CD14-positive monocyte (primary cell): ENCODE measurements at regions not wholly inside any gene's neighbourhood (a gene's known extent, or its start where the extent isn't known, plus 50 kb on each side); places are given as distances from the start of the nearest gene placed in this dataset.

Experiments
- DNase-seq, 3 donors: peaks; one replicate each; pipeline ENCODE4 v3.0.0-alpha.2; 2011 to 2022
- H2AFZ ChIP-seq: 2 replicates; pipeline ENCODE4 v1.6.0; 2012; ENCODE audit warnings: mild to moderate bottlenecking, low read depth, low read length, inconsistent platforms; ENCODE audit not compliant: insufficient read depth, poor library complexity, severe bottlenecking
- H3K27ac ChIP-seq, 2 donors: 1 replicate in 1 of 2; 2 replicates in 1 of 2; pipeline ENCODE4 v1.5.1; 2012 to 2013; ENCODE audit warnings: low read length in 2 of 2, control low read depth in 1 of 2, inconsistent platforms in 1 of 2, low read depth in 1 of 2, mild to moderate bottlenecking in 1 of 2
- H3K27me3 ChIP-seq, 2 donors: one replicate each; pipeline versions ENCODE4 v1.6.0 to v1.6.1; 2011 to 2013; ENCODE audit warnings: low read length in 2 of 2; ENCODE audit not compliant: control insufficient read depth in 2 of 2, insufficient read depth in 2 of 2
- H3K36me3 ChIP-seq, 2 donors: replicated peaks in 1 of 2; 1 replicate in 1 of 2; 2 replicates in 1 of 2; pipeline versions ENCODE4 v1.5.1 to v1.6.1; 2012 to 2013; ENCODE audit warnings: low read length in 2 of 2, control low read depth in 1 of 2, inconsistent platforms in 1 of 2, mild to moderate bottlenecking in 1 of 2; ENCODE audit not compliant: insufficient read depth in 2 of 2, control insufficient read depth in 1 of 2
- H3K4me1 ChIP-seq, 2 donors: 1 replicate in 1 of 2; 2 replicates in 1 of 2; pipeline versions ENCODE4 v1.5.1 to v1.6.1; 2012 to 2013; ENCODE audit warnings: low read length in 2 of 2, control low read depth in 1 of 2, inconsistent platforms in 1 of 2, mild to moderate bottlenecking in 1 of 2, moderate library complexity in 1 of 2; ENCODE audit not compliant: insufficient read depth in 2 of 2, control insufficient read depth in 1 of 2
- H3K4me2 ChIP-seq: replicated peaks from 2 replicates; pipeline ENCODE3; 2012; ENCODE audit warnings: low read length, moderate library complexity, mild to moderate bottlenecking; ENCODE audit not compliant: poor library complexity, severe bottlenecking; ENCODE audit errors: extremely low read depth
- H3K4me3 ChIP-seq, 3 experiments: fragments of 200-600 bp in 1 of 3; sonication (generic) in 1 of 3; replicated peaks in 1 of 3; 1 replicate in 2 of 3; 2 replicates in 1 of 3; pipeline ENCODE4 v1.5.1; 2011 to 2013; ENCODE audit warnings: low read length in 3 of 3, mild to moderate bottlenecking in 3 of 3, control low read depth in 2 of 3, low read depth in 2 of 3, inconsistent platforms in 1 of 3, moderate library complexity in 1 of 3
- H3K79me2 ChIP-seq: 2 replicates; pipeline ENCODE4 v1.6.0; 2012; ENCODE audit warnings: mild to moderate bottlenecking, control low read depth, inconsistent platforms, low read length, moderate library complexity; ENCODE audit not compliant: insufficient read depth
- H3K9ac ChIP-seq: 2 replicates; pipeline ENCODE4 v1.6.0; 2017; ENCODE audit warnings: low read length, mild to moderate bottlenecking; ENCODE audit not compliant: insufficient read depth, poor library complexity, severe bottlenecking
- H3K9me3 ChIP-seq, 2 donors: replicated peaks in 1 of 2; 1 replicate in 1 of 2; 2 replicates in 1 of 2; pipeline versions ENCODE4 v1.5.1 to v1.6.1; 2012 to 2013; ENCODE audit warnings: low read length in 2 of 2, control low read depth in 1 of 2; ENCODE audit not compliant: control insufficient read depth in 1 of 2, insufficient read depth in 1 of 2
- H4K20me1 ChIP-seq: 2 replicates; pipeline ENCODE4 v1.6.0; 2012; ENCODE audit warnings: mild to moderate bottlenecking, low read length, control low read depth, moderate library complexity; ENCODE audit not compliant: insufficient read depth
- H3K27ac Mint-ChIP-seq, 7 donors: one replicate each; pipeline ENCODE4 v1.8.0; 2020; ENCODE audit warnings: mild to moderate bottlenecking in 7 of 7, mixed read lengths in 7 of 7, moderate library complexity in 6 of 7, inconsistent platforms in 2 of 7
- H3K27me3 Mint-ChIP-seq, 3 donors: one replicate each; pipeline ENCODE4 v1.8.0; 2021 to 2022; ENCODE audit warnings: low read depth in 3 of 3, mild to moderate bottlenecking in 3 of 3, mixed read lengths in 3 of 3, moderate library complexity in 3 of 3, inconsistent platforms in 1 of 3
- H3K36me3 Mint-ChIP-seq, 2 donors: one replicate each; pipeline ENCODE4 v1.8.0; 2020; ENCODE audit warnings: mixed read lengths in 2 of 2, inconsistent platforms in 1 of 2, mild to moderate bottlenecking in 1 of 2
- H3K4me1 Mint-ChIP-seq: one replicate; pipeline ENCODE4 v1.8.0; 2020; ENCODE audit warnings: mild to moderate bottlenecking, mixed read lengths
- H3K4me3 Mint-ChIP-seq, 2 donors: one replicate each; pipeline ENCODE4 v1.8.0; 2020; ENCODE audit warnings: mild to moderate bottlenecking in 2 of 2, mixed read lengths in 2 of 2, moderate library complexity in 1 of 2
- H3K9me3 Mint-ChIP-seq, 7 donors: one replicate each; pipeline ENCODE4 v1.8.0; 2020 to 2022; ENCODE audit warnings: mixed read lengths in 7 of 7, mild to moderate bottlenecking in 6 of 7, moderate library complexity in 6 of 7, inconsistent platforms in 2 of 7
- CTCF ChIP-seq: fragments of 200-600 bp; IDR thresholded peaks from one replicate; pipeline ENCODE4 v1.8.0; 2022; ENCODE audit warnings: antibody characterized with exemption, mild to moderate bottlenecking
- WGBS: methylation state at CpG from one replicate; pipeline ENCODE4 v1.1.5; 2013; ENCODE audit warnings: missing lambda C conversion rate; ENCODE audit not compliant: insufficient coverage; 5-methylcytosine and 5-hydroxymethylcytosine counted together
- intact Hi-C, 2 donors: fragments of 100-400 bp; cut with micrococcal nuclease; formaldehyde crosslinking; loops; one replicate each; pipeline versions ENCODE4 v1.15.0 to v1.15.1; 2023

- intact Hi-C loops = no loop called here
- no peak for DNase-seq
- WGBS = 29% methylated on average over 1 of the region's 1 CpG
Observed at GRCh38 chr10:109706026-109706560, 217.2 kb downstream of the XPNPEP1 start.

DNA sequence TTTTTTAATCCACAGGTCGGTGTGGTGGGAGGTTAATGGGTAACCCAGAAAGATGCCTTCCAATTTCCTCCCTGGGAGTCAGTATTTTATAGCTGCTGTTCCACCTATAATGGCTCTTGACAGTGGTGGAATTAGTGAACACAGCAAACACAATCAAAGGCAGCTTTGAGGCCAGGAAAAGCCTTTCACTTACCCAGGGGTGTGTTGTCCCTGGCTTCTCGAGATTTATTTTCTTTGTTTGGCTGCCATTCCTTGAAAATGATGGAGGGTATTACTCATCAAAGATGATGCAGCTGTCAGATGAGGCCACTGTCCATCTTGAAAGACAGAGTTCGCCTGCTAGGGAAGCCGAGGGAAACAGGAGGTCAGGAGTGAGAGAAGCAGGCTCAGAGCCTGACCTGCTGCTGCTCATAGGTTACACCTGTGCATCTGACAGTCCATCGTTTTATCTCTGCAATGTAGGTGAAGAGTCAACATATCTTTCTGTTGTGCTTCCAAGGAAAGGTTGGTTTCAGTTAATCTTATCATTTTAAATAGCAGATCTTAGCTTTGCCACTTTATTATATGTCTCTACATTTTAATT lies 221.6 kb downstream of the XPNPEP1 start:
- Mint-ChIP-seq H3K9me3 (peaks cover 0 to 12% (median 5%) of the 10 kb centered on the region in 7 donors), H3K36me3 (no peaks in the 10 kb centered on the region), H3K4me3 (no peak overlapping the region), H3K4me1 (no peaks in the 10 kb centered on the region), H3K27ac (no peak overlapping the region), H3K27me3 (peaks cover 0 to 2% (median 2%) of the 10 kb centered on the region in 3 donors)
- intact Hi-C loops = no loop called here
- no peaks in the 10 kb centered on the region for H3K36me3 ChIP-seq
- no peak overlapping the region for H2AFZ ChIP-seq
- H3K4me2 ChIP-seq = no peak overlapping the region
- H3K4me1 ChIP-seq = no peaks in the 10 kb centered on the region
- H3K9ac ChIP-seq = no peak overlapping the region
- H3K9me3 ChIP-seq = peaks cover 0 to 5% of the 10 kb centered on the region in 2 donors
- no peak overlapping the region for H3K27ac ChIP-seq
- no peaks in the 10 kb centered on the region for H3K79me2 ChIP-seq
- H4K20me1 ChIP-seq = no peaks in the 10 kb centered on the region
- TF ChIP-seq CTCF = no peak
- DNase-seq = no peak
- H3K4me3 ChIP-seq = no peak overlapping the region
- H3K27me3 ChIP-seq = no peaks in the 10 kb centered on the region
- 100% methylated on average over 2 of the region's 5 CpGs for WGBS

More at GRCh38 chr10:109706026-109706560, 217.2 kb downstream of the XPNPEP1 start:
- H4K20me1 ChIP-seq = no peaks in the 10 kb centered on the region
- no peaks in the 10 kb centered on the region for H3K27me3 ChIP-seq
- TF ChIP-seq CTCF = no peak
- no peak overlapping the region for H3K4me2 ChIP-seq
- no peaks in the 10 kb centered on the region for H3K79me2 ChIP-seq
- no peak overlapping the region for H3K4me3 ChIP-seq
- Mint-ChIP-seq H3K36me3 (no peaks in the 10 kb centered on the region), H3K27me3 (peaks cover 0 to 2% (median 2%) of the 10 kb centered on the region in 3 donors), H3K27ac (no peak overlapping the region), H3K4me3 (no peak overlapping the region), H3K4me1 (no peaks in the 10 kb centered on the region), H3K9me3 (peaks cover 5 to 22% (median 10%) of the 10 kb centered on the region in 7 donors)
- H3K36me3 ChIP-seq = no peaks in the 10 kb centered on the region
- no peaks in the 10 kb centered on the region for H3K4me1 ChIP-seq
- no peak overlapping the region for H3K27ac ChIP-seq
- H2AFZ ChIP-seq = no peak overlapping the region
- H3K9me3 ChIP-seq = peaks cover 4 to 10% of the 10 kb centered on the region in 2 donors
- no peak overlapping the region for H3K9ac ChIP-seq
